ENCODE measurements at regions not wholly inside any gene's neighbourhood (a gene's known extent, or its start where the extent isn't known, plus 50 kb on each side); places are given as distances from the start of the nearest gene placed in this dataset.

- TF ChIP-seq CTCF (conservative IDR thresholded peaks at IDR 0.05; ENCODE audit: low read depth, low read length) (no peak), EZH2 (IDR thresholded peaks at IDR 0.05; ENCODE audit: borderline replicate concordance, low read depth, low read length, poor library complexity, severe bottlenecking) (no peak)
Measured at GRCh38 chr13:75960538-75960994, 324.4 kb downstream of the LMO7 start.

Measured in A673 (cell line).